Sigmoid colon (tissue), 3 donors: ENCODE measurements at regions not wholly inside any gene's neighbourhood (a gene's known extent, or its start where the extent isn't known, plus 50 kb on each side); places are given as distances from the start of the nearest gene placed in this dataset.

Experiments used
- CTCF ChIP-seq, 4 experiments: fragments of 450-650 bp in 3 of 4; fragments of 200-600 bp in 1 of 4; IDR thresholded peaks; one replicate each; pipeline ENCODE4 v1.5.1; 2016 to 2019; ENCODE audit warnings: antibody characterized with exemption in 4 of 4, mild to moderate bottlenecking in 3 of 4, moderate library complexity in 2 of 4
- POLR2A ChIP-seq, 2 donors: fragments of 450-650 bp; IDR thresholded peaks; one replicate each; pipeline ENCODE4 v1.6.1; 2016; ENCODE audit warnings: antibody characterized with exemption in 2 of 2, mild to moderate bottlenecking in 2 of 2, moderate library complexity in 2 of 2

- TF ChIP-seq CTCF (IDR thresholded peaks at IDR 0.05) (no peak), POLR2A (IDR thresholded peaks at IDR 0.05) (no peak)
Measured at GRCh38 chr1:203986887-203987461, 85.9 kb upstream of the SOX13 start.
